ENCODE measurements at regions not wholly inside any gene's neighbourhood (a gene's known extent, or its start where the extent isn't known, plus 50 kb on each side); places are given as distances from the start of the nearest gene placed in this dataset.

GRCh38 chr6:17227403-17227802 lies 53.8 kb upstream of the RBM24 start:
- TF ChIP-seq CBX8 (IDR thresholded peaks at IDR 0.05; ENCODE audit: borderline replicate concordance, extremely low read depth, low read depth, low read length, poor library complexity, severe bottlenecking) (no peak), GABPA (tag; conservative IDR thresholded peaks at IDR 0.05; ENCODE audit: low read depth) (no peak), EP300 (IDR thresholded peaks at IDR 0.05; ENCODE audit: low read length) (no peak), MEF2A (IDR thresholded peaks at IDR 0.05; ENCODE audit: control insufficient read depth, low read depth, low read length) (no peak), YY1 (IDR thresholded peaks at IDR 0.05; ENCODE audit: borderline replicate concordance in 1 of 3, control insufficient read depth in 1 of 3, extremely low read depth in 1 of 3, insufficient read depth in 3 of 3, insufficient read length in 1 of 3, insufficient replicate concordance in 2 of 3, low read depth in 1 of 3, low read length in 2 of 3) (no peak), ZNF133 (CRISPR knock-in tag; IDR thresholded peaks at IDR 0.05) (no peak), U2AF2 (optimal IDR thresholded peaks at IDR 0.05; ENCODE audit: low read depth, low read length) (no peak)
